ENCODE measurements at regions not wholly inside any gene's neighbourhood (a gene's known extent, or its start where the extent isn't known, plus 50 kb on each side); places are given as distances from the start of the nearest gene placed in this dataset.

GRCh38 chr15:87496109-87496508 lies 760.4 kb downstream of the NTRK3 start:
- TF ChIP-seq, protein P1, sequence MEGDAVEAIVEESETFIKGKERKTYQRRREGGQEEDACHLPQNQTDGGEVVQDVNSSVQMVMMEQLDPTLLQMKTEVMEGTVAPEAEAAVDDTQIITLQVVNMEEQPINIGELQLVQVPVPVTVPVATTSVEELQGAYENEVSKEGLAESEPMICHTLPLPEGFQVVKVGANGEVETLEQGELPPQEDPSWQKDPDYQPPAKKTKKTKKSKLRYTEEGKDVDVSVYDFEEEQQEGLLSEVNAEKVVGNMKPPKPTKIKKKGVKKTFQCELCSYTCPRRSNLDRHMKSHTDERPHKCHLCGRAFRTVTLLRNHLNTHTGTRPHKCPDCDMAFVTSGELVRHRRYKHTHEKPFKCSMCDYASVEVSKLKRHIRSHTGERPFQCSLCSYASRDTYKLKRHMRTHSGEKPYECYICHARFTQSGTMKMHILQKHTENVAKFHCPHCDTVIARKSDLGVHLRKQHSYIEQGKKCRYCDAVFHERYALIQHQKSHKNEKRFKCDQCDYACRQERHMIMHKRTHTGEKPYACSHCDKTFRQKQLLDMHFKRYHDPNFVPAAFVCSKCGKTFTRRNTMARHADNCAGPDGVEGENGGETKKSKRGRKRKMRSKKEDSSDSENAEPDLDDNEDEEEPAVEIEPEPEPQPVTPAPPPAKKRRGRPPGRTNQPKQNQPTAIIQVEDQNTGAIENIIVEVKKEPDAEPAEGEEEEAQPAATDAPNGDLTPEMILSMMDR (IDR thresholded peaks at IDR 0.05; ENCODE audit: poor library complexity, severe bottlenecking), result no peak
- TF ChIP-seq EZH2 (IDR thresholded peaks at IDR 0.05; ENCODE audit: borderline replicate concordance, insufficient read depth, low read length, poor library complexity, severe bottlenecking) (no peak), EP300 (conservative IDR thresholded peaks at IDR 0.05; ENCODE audit: poor library complexity, severe bottlenecking) (no peak), POLR2AphosphoS5 (IDR thresholded peaks at IDR 0.05) (no peak)

All from neural cell (in vitro differentiated cells).